LNCAP (cell line): ENCODE measurements at regions not wholly inside any gene's neighbourhood (a gene's known extent, or its start where the extent isn't known, plus 50 kb on each side); places are given as distances from the start of the nearest gene placed in this dataset.

Experiments
- CTCF ChIP-seq: fragments of 450-650 bp; IDR thresholded peaks from 2 replicates; pipeline ENCODE4 v1.5.1; 2017; ENCODE audit warnings: mild to moderate bottlenecking

- peak; percentile 38; the same call in 1 of the 2 replicates for TF ChIP-seq CTCF
Observed at GRCh38 chr4:10186228-10187214, 69.9 kb upstream of the WDR1 start.

- no peak for TF ChIP-seq CTCF
Observed at GRCh38 chr4:10185518-10186227, 69.1 kb upstream of the WDR1 start.

- TF ChIP-seq CTCF, result no peak
Observed at GRCh38 chr4:10184501-10184938, 67.9 kb upstream of the WDR1 start.

GRCh38 chr4:10184041-10184440, 67.4 kb upstream of the WDR1 start:
- TF ChIP-seq CTCF, result no peak

GRCh38 chr4:10183462-10183861, 66.9 kb upstream of the WDR1 start:
- TF ChIP-seq CTCF, result no peak

GRCh38 chr4:10182446-10183424, 66.1 kb upstream of the WDR1 start:
- no peak for TF ChIP-seq CTCF
